DMS53 treated with DMSO at 0.1 percent for 48 hours (cell line): ENCODE measurements at regions not wholly inside any gene's neighbourhood (a gene's known extent, or its start where the extent isn't known, plus 50 kb on each side); places are given as distances from the start of the nearest gene placed in this dataset.
"Not testable (repeated sequence)": the region's sequence is repeated elsewhere in the genome, so short reads cannot be mapped to it uniquely, and the experiment has no call there.

Experiments
- DNase-seq: peaks from one replicate; lab custom pipeline; 2025; ENCODE audit not compliant: unreplicated experiment; lab: John Stamatoyannopoulos, UW

DNA sequence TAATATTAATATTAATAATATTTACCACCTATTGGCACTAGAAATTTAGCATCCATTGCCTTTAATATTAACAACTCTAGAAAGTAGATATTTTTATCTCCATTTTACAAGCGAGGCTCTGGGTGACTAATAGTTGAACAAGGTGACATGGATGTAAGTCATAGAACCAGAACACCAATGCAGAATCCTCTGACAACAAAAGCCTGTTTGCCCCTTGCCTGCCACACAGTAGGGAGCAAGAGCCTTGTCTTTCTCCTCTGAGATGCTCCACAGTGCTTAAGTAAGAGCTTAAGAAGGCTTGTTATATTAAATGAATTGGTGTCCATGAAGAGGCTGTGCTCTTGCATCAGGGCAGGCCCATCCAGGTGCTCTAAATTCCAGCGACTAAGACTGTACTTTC, 51.2 kb upstream of the LBX1 start:
- DNase-seq, result no peak

DNA sequence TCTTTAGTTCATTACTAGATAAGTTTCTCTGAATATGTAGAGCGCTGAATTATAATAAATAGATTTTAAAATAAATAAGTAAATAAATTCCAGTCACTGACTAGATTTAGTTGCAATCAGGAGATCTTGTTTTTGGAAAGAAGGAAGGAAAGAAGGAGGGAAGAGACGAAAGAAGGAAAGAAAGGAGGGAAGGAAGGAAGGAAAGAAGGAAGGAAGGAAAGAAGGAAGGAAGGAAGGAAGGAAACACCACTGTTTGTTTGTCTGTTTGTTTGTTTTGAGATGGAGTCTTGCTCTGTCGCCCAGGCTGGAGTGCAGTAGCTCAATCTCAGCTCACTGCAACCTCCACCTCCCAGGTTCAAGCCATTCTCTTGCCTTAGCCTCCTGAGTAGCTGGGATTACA, 51.7 kb upstream of the LBX1 start:
- not testable (repeated sequence) for DNase-seq

GRCh38 chr10:101282947-101283346, 53.7 kb upstream of the LBX1 start:
- DNase-seq, result no peak

DNA sequence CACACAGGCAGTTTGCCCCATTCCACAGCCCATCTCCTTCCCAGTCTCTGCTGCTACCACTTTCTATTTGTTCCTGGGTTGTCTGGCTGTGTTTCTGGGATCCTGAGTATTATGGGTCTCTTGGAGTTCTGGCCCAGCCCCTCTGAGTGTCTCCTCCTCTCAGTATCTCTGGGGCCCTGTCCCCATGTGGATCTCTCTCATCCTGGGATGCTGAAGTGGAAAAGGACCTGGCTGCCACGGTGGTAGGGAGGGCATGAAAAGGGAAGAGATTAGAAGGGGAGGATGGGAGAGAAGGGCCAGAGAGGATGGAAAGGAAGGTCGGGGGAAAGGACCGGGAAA, 54.5 kb upstream of the LBX1 start:
- no peak for DNase-seq

DNA sequence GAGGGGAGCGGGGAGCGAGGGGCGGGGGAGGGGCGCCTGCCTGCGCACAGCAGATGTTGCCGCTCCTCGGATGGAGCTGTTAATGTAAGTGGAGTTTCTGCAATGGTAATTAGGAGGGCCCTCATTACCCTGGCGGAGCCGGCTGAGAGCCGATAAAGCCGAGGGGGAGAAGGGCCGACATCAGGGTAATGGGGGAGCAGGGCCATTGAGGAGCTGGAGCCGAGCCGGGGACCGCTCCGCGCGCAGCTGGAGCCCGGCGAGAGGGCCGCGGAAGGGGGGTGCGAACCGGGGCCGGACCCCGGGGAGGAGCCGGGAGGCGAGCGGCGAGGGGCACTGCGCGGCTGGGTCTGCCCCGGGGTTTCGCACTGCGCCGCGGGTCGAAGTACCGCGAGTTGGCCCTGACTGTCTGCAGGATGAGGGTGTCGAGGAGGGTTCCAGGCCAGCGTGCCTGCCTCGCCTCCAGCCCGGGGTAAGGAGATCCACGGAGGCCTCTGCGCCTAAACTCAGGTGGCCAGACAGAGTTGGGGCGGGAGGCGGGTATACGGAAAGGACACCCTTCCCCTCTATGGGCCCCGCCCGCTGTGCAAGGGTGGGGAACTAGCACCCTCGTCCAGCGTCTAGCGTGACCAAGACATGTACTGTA, 55.0 kb upstream of the LBX1 start:
- DNase-seq, result no peak

GRCh38 chr10:101284744-101285463, 55.6 kb upstream of the LBX1 start:
- no peak for DNase-seq

GRCh38 chr10:101285519-101286070, 56.3 kb upstream of the LBX1 start:
- DNase-seq, result no peak

- DNase-seq, result no peak
Measured at GRCh38 chr10:101286248-101287046, 57.2 kb upstream of the LBX1 start.

GRCh38 chr10:101287183-101287996, 58.1 kb upstream of the LBX1 start:
- DNase-seq, result no peak

- no peak for DNase-seq
Measured at GRCh38 chr10:101287997-101288635, 58.9 kb upstream of the LBX1 start.

DNA sequence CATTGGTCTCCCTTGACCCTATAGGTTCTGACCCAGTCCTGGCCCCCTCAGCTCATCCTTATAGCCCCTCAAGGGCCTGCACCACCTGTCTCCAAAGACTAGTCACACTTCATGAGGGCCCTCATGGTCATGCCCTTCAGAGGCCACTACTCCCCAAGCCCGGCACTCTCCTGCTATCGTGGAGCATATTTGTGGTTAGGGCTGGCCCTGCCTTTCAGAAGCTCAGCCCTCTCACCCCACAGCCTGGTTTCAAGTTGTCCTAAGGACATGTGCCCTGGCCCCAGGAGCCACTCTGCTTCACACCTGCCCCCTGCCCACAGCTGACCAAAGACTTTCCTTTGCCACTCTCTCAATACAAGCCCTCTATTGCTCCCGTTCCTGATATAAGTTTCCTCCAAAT, 60.3 kb upstream of the LBX1 start:
- no peak for DNase-seq

GRCh38 chr10:101290431-101290830, 61.2 kb upstream of the LBX1 start:
- no peak for DNase-seq

GRCh38 chr10:101290881-101291280, 61.6 kb upstream of the LBX1 start:
- no peak for DNase-seq

GRCh38 chr10:101291331-101292193, 62.3 kb upstream of the LBX1 start:
- peak; percentile 47 for DNase-seq

DNA sequence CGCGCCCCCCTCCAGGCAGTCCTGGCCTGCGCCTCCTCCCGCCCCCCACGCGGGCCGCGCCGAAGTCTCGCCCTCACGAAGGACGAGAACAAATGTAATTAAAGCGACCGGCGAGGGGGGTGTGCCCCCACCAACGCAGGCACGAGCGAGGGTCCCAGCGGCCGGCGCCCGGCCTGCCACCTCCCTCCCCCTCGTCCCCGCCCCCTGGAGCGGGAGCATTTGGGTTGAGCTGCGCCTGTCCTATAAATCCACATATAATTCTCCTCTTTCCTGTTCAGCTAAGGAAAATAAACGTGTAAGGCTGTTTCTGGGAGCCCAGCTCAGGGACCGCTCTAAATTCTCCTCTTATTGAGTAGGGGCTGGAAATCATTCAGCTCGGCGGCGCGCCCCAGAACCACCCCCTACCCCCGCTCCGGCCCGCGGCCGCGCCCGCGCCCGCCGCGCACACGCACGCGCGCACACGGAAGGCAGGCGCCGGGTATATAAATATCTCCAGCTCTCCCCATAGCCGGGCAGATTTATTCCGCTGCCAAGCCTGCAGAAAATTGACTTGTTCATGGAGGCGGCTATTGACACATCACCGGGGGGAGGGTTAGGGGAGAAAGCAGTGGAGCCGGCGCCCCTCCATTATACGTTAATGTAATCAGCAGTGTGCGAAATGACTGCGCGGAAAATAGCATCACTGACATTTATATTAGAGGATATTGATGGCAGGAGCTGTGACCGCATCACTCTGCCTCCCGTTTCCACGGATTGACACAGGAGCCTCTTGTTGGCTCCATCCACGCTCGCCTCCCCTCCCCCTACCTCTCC, 61.6 kb upstream of the BTRC start:
- DNase-seq, result no peak

DNA sequence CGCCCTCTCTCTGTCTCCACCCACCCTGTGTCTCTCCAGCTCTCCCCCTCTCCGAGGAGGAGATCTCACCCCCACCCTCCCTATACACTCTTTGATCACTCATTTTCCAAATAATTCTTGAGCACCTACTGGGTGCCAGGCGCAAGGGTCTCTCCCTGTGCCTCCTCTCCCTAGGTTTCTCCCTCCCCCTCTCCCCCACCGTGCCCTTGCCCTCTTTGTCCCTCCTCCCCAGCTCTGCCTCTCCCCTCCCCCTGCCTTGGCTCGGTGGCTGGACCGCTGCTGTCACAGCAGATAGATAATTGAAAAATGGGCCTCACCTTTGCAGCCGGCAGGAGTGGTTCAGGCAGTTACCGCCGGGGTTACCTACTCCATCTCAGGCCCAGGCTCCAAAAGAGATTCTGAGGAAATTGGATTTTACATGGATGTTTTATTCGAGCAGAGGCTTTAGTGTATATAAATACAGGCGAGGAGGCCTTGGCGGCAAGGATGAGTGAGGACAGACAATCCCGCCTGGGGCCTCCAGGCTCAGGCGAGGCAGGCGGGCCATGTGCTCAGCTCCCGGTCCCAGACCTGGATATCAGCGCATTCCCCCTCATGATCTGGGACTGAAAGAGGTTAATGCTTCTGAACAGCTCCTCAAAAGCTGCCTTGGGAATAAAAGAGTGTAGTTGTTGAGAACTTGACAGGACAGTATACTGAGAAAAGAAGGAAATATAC, 60.8 kb upstream of the BTRC start:
- no peak for DNase-seq

DNA sequence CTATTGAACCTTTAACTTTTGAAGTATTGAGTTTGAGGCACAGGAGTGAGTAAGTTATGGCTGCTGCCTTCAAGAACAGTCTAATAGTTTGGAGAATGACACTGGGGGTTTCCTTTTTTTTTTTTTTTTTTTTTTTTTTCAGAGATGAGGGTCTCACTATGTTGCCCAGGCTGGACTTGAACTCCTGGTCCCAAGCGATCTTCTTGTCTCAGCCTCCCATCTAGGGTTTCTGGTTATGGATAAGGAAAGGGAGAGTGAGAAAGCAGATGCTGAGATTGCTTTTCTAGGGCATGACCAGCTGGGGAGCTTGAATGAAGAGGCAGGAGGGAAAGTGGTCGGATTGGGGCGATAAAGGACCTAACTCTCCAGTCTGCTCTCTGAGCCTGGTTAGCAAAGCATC, 59.9 kb upstream of the BTRC start:
- DNase-seq, result no peak

- DNase-seq, result no peak
Measured at GRCh38 chr10:101295261-101295660, 58.7 kb upstream of the BTRC start.
